ENCODE measurements at regions not wholly inside any gene's neighbourhood (a gene's known extent, or its start where the extent isn't known, plus 50 kb on each side); places are given as distances from the start of the nearest gene placed in this dataset.

GRCh38 chr2:8053216-8053615 lies 628.6 kb upstream of the ID2 start:
- TF ChIP-seq, protein P1, sequence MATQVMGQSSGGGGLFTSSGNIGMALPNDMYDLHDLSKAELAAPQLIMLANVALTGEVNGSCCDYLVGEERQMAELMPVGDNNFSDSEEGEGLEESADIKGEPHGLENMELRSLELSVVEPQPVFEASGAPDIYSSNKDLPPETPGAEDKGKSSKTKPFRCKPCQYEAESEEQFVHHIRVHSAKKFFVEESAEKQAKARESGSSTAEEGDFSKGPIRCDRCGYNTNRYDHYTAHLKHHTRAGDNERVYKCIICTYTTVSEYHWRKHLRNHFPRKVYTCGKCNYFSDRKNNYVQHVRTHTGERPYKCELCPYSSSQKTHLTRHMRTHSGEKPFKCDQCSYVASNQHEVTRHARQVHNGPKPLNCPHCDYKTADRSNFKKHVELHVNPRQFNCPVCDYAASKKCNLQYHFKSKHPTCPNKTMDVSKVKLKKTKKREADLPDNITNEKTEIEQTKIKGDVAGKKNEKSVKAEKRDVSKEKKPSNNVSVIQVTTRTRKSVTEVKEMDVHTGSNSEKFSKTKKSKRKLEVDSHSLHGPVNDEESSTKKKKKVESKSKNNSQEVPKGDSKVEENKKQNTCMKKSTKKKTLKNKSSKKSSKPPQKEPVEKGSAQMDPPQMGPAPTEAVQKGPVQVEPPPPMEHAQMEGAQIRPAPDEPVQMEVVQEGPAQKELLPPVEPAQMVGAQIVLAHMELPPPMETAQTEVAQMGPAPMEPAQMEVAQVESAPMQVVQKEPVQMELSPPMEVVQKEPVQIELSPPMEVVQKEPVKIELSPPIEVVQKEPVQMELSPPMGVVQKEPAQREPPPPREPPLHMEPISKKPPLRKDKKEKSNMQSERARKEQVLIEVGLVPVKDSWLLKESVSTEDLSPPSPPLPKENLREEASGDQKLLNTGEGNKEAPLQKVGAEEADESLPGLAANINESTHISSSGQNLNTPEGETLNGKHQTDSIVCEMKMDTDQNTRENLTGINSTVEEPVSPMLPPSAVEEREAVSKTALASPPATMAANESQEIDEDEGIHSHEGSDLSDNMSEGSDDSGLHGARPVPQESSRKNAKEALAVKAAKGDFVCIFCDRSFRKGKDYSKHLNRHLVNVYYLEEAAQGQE (IDR thresholded peaks at IDR 0.05; ENCODE audit: insufficient read depth in 1 of 2, low read depth in 2 of 2, low read length in 2 of 2) = no peak
- no peak for TF ChIP-seq FOXP2 (optimal IDR thresholded peaks at IDR 0.05; ENCODE audit: borderline replicate concordance, extremely low read depth, extremely low read length, insufficient read depth)
- TF ChIP-seq TAF1 (IDR thresholded peaks at IDR 0.05; ENCODE audit: borderline replicate concordance, insufficient read depth, low read length) = no peak
- TF ChIP-seq POLR2AphosphoS5 (IDR thresholded peaks at IDR 0.05; ENCODE audit: low read depth, low read length) = no peak
- no peak for TF ChIP-seq SIN3A (IDR thresholded peaks at IDR 0.05; ENCODE audit: borderline replicate concordance, insufficient read depth, low read length)

DNA sequence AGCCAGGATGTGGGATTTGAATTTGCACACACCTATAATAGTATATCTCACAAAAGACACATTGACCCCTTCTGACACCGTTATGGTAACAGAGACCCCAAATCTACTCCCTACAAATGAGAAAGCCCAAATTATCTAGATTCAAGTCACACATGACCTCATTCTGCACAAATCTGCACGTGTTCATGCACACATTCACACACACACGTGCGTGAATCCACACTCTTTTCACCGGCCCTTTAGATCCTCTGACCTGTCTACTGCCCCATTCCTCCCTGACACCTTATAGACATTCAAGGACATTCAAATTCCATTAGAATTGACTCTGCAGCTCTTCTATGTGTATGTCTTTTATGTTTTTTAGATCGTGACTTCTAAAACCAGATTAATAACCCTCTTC lies 627.8 kb upstream of the ID2 start:
- TF ChIP-seq SIN3A (IDR thresholded peaks at IDR 0.05; ENCODE audit: borderline replicate concordance, insufficient read depth, low read length) (no peak), TAF1 (IDR thresholded peaks at IDR 0.05; ENCODE audit: borderline replicate concordance, insufficient read depth, low read length) (no peak), FOXP2 (optimal IDR thresholded peaks at IDR 0.05; ENCODE audit: borderline replicate concordance, extremely low read depth, extremely low read length, insufficient read depth) (no peak), POLR2AphosphoS5 (IDR thresholded peaks at IDR 0.05; ENCODE audit: low read depth, low read length) (no peak)
- TF ChIP-seq, protein P1 (IDR thresholded peaks at IDR 0.05; ENCODE audit: insufficient read depth in 1 of 2, low read depth in 2 of 2, low read length in 2 of 2) = no peak

- TF ChIP-seq, protein P1 (IDR thresholded peaks at IDR 0.05; ENCODE audit: insufficient read depth in 1 of 2, low read depth in 2 of 2, low read length in 2 of 2) = no peak
- no peak for TF ChIP-seq FOXP2 (optimal IDR thresholded peaks at IDR 0.05; ENCODE audit: borderline replicate concordance, extremely low read depth, extremely low read length, insufficient read depth)
- no peak for TF ChIP-seq SIN3A (IDR thresholded peaks at IDR 0.05; ENCODE audit: borderline replicate concordance, insufficient read depth, low read length)
- no peak for TF ChIP-seq TAF1 (IDR thresholded peaks at IDR 0.05; ENCODE audit: borderline replicate concordance, insufficient read depth, low read length)
- TF ChIP-seq POLR2AphosphoS5 (IDR thresholded peaks at IDR 0.05; ENCODE audit: low read depth, low read length) = no peak
Measured at GRCh38 chr2:8058652-8059051, 623.2 kb upstream of the ID2 start.

DNA sequence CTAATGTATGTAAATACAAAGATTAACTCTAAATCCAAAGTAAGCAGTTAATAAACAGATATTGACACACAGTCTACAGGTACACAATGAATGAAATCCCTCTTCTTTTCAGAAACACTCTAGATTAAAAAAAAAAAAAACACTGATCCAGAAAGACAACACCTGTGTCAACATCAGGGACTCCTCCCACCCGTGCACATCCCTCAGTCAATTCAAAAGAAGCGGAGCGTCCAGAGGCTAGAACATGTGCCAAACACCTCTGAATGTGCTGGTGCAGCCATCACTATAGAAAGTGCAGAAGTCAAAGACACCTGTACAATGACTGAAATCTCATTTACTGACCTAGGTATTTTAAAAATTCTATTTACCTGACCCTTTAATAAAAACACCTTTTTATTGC lies 622.6 kb upstream of the ID2 start:
- TF ChIP-seq FOXP2 (optimal IDR thresholded peaks at IDR 0.05; ENCODE audit: borderline replicate concordance, extremely low read depth, extremely low read length, insufficient read depth) = no peak
- TF ChIP-seq, protein P1 (IDR thresholded peaks at IDR 0.05; ENCODE audit: insufficient read depth in 1 of 2, low read depth in 2 of 2, low read length in 2 of 2) = no peak
- TF ChIP-seq TAF1 (IDR thresholded peaks at IDR 0.05; ENCODE audit: borderline replicate concordance, insufficient read depth, low read length) = no peak
- TF ChIP-seq POLR2AphosphoS5 (IDR thresholded peaks at IDR 0.05; ENCODE audit: low read depth, low read length) = no peak
- no peak for TF ChIP-seq SIN3A (IDR thresholded peaks at IDR 0.05; ENCODE audit: borderline replicate concordance, insufficient read depth, low read length)

GRCh38 chr2:8059794-8060193 lies 622.1 kb upstream of the ID2 start:
- TF ChIP-seq FOXP2 (optimal IDR thresholded peaks at IDR 0.05; ENCODE audit: borderline replicate concordance, extremely low read depth, extremely low read length, insufficient read depth) (no peak), SIN3A (IDR thresholded peaks at IDR 0.05; ENCODE audit: borderline replicate concordance, insufficient read depth, low read length) (no peak), POLR2AphosphoS5 (IDR thresholded peaks at IDR 0.05; ENCODE audit: low read depth, low read length) (no peak)
